ENCODE measurements at regions not wholly inside any gene's neighbourhood (a gene's known extent, or its start where the extent isn't known, plus 50 kb on each side); places are given as distances from the start of the nearest gene placed in this dataset.

GRCh38 chr5:158383486-158383885, 524.5 kb upstream of the CLINT1 start:
- TF ChIP-seq CTCF (IDR thresholded peaks at IDR 0.05) (no peak), POLR2A (IDR thresholded peaks at IDR 0.05) (no peak)

All from lower leg skin (tissue), 3 donors.